ENCODE measurements at regions not wholly inside any gene's neighbourhood (a gene's known extent, or its start where the extent isn't known, plus 50 kb on each side); places are given as distances from the start of the nearest gene placed in this dataset.

GRCh38 chr15:35289024-35289617 is 204.0 kb upstream of the NANOGP8 start:
- intact Hi-C loops (cut with DNase I) = loop anchor here (5.0 to 10.0 kb wide), 3 partner anchors 158 to 623 kb away; no protein-coding TSS in a partner anchor
- no peaks in the 10 kb centered on the region for H3K9me3 ChIP-seq

GRCh38 chr15:35288580-35288979 is 203.5 kb upstream of the NANOGP8 start:
- TF ChIP-seq POLR2AphosphoS5 (IDR thresholded peaks at IDR 0.05) (no peak), POLR2A (IDR thresholded peaks at IDR 0.05) (no peak)
- TF ChIP-seq, protein P1, sequence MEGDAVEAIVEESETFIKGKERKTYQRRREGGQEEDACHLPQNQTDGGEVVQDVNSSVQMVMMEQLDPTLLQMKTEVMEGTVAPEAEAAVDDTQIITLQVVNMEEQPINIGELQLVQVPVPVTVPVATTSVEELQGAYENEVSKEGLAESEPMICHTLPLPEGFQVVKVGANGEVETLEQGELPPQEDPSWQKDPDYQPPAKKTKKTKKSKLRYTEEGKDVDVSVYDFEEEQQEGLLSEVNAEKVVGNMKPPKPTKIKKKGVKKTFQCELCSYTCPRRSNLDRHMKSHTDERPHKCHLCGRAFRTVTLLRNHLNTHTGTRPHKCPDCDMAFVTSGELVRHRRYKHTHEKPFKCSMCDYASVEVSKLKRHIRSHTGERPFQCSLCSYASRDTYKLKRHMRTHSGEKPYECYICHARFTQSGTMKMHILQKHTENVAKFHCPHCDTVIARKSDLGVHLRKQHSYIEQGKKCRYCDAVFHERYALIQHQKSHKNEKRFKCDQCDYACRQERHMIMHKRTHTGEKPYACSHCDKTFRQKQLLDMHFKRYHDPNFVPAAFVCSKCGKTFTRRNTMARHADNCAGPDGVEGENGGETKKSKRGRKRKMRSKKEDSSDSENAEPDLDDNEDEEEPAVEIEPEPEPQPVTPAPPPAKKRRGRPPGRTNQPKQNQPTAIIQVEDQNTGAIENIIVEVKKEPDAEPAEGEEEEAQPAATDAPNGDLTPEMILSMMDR (IDR thresholded peaks at IDR 0.05) = no peak
- intact Hi-C loops (cut with DNase I) = loop anchor here (5.0 to 10.0 kb wide), 3 partner anchors 159 to 624 kb away; no protein-coding TSS in a partner anchor

More at GRCh38 chr15:35289024-35289617, 204.0 kb upstream of the NANOGP8 start:
- peak; percentile 9 for DNase-seq (ENCODE audit: low spot score)
- no peaks in the 10 kb centered on the region for H3K36me3 ChIP-seq
- no peaks in the 10 kb centered on the region for H3K4me1 ChIP-seq (replicated peaks)
- H3K4me3 ChIP-seq = no peak overlapping the region
- WGBS = 20% methylated on average over 3 of the region's 3 CpGs
- H3K27ac ChIP-seq = no peak overlapping the region
- TF ChIP-seq POLR2AphosphoS5 (IDR thresholded peaks at IDR 0.05) (no peak), POLR2A (IDR thresholded peaks at IDR 0.05) (no peak)
- TF ChIP-seq, protein P1 (IDR thresholded peaks at IDR 0.05) = peak; percentile 9 to 74 (median 54)
- no peaks in the 10 kb centered on the region for H3K27me3 ChIP-seq (replicated peaks; ENCODE audit: insufficient read depth)

GRCh38 chr15:35286721-35287120 is 201.6 kb upstream of the NANOGP8 start:
- TF ChIP-seq POLR2AphosphoS5 (IDR thresholded peaks at IDR 0.05) (no peak), POLR2A (IDR thresholded peaks at IDR 0.05) (no peak)
- TF ChIP-seq, protein P1 (IDR thresholded peaks at IDR 0.05) = no peak
- 76% methylated on average over 2 of the region's 2 CpGs for WGBS
- no peaks in the 10 kb centered on the region for H3K9me3 ChIP-seq
- intact Hi-C loops (cut with DNase I) = loop anchor here (5.0 to 10.0 kb wide), 3 partner anchors 161 to 626 kb away; no protein-coding TSS in a partner anchor
- no peak for DNase-seq (ENCODE audit: low spot score)
- no peaks in the 10 kb centered on the region for H3K36me3 ChIP-seq
- no peak overlapping the region for H3K27ac ChIP-seq
- H3K4me3 ChIP-seq = no peak overlapping the region
- no peaks in the 10 kb centered on the region for H3K4me1 ChIP-seq (replicated peaks)
- H3K27me3 ChIP-seq (replicated peaks; ENCODE audit: insufficient read depth) = no peaks in the 10 kb centered on the region

More at GRCh38 chr15:35288580-35288979, 203.5 kb upstream of the NANOGP8 start:
- Histone ChIP-seq H3K27ac (no peak overlapping the region), H3K27me3 (replicated peaks; ENCODE audit: insufficient read depth) (no peaks in the 10 kb centered on the region), H3K4me1 (replicated peaks) (no peaks in the 10 kb centered on the region), H3K9me3 (no peaks in the 10 kb centered on the region), H3K4me3 (no peak overlapping the region), H3K36me3 (no peaks in the 10 kb centered on the region)
- WGBS = 97% methylated on average over 3 of the region's 3 CpGs
- DNase-seq (ENCODE audit: low spot score) = no peak

DNA sequence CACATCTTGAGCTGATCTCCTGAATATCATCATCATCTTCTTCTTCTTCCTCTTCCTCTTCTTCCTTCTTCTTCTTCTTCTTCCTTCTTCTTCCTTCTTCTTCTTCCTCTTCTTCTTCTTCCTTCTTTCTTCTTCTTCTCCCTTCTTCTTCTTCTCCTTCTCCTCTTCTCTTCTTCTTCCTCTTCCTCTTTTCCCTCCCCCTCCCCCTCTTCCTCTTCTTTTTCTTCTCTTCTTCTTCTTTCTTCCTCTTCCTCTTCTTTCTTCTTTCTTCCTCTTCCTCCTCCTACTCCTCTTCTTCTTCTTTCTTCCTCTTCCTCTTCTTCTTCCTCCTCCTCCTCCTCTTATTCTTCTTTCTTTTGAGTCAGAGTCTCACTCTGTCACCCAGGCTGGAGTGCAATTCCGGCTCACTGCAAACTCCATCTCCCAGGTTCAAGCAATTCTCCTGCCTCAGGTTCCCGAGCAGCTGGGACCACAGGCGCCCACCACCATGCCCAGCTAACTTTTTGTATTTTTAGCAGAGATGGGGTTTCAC is 197.9 kb upstream of the NANOGP8 start:
- Histone ChIP-seq H3K27me3 (replicated peaks; ENCODE audit: insufficient read depth) (no peaks in the 10 kb centered on the region), H3K4me3 (no peak overlapping the region), H3K27ac (no peak overlapping the region), H3K4me1 (replicated peaks) (no peaks in the 10 kb centered on the region), H3K9me3 (no peaks in the 10 kb centered on the region), H3K36me3 (no peaks in the 10 kb centered on the region)
- TF ChIP-seq POLR2AphosphoS5 (IDR thresholded peaks at IDR 0.05) (no peak), POLR2A (IDR thresholded peaks at IDR 0.05) (no peak)
- TF ChIP-seq, protein P1 (IDR thresholded peaks at IDR 0.05) = no peak
- intact Hi-C loops (cut with DNase I) = loop anchor here (10.0 kb wide), 1 partner anchor 208 kb away; no protein-coding TSS in a partner anchor
- 98% methylated on average over 3 of the region's 3 CpGs for WGBS
- DNase-seq (ENCODE audit: low spot score) = no peak

Measured in prostate gland (tissue), 2 donors.